T follicular helper cell (primary cell): ENCODE measurements at regions not wholly inside any gene's neighbourhood (a gene's known extent, or its start where the extent isn't known, plus 50 kb on each side); places are given as distances from the start of the nearest gene placed in this dataset.

Experiments
- DNase-seq: peaks from one replicate; pipeline ENCODE4 v3.0.0-alpha.2; 2020; ENCODE audit warnings: low read depth

DNA sequence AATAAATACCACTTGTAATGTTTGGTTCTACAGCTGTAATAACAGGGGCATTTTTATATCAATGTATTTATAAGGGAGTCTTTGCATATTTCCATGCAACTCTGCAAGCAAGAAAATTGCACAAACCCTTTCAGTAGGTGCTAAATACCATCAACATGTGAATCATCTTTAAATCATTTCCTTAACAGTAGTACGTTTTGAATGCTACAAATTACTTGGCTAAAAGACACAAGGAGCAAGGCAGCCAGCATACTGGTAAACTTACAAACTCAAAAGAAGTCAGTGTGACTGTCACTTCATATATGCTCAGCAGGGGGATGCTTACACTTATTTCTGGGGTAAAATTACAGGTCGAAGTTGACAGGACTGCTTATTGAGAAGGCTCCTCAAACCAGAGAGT, 402.4 kb downstream of the EFNB2 start:
- no peak for DNase-seq

DNA sequence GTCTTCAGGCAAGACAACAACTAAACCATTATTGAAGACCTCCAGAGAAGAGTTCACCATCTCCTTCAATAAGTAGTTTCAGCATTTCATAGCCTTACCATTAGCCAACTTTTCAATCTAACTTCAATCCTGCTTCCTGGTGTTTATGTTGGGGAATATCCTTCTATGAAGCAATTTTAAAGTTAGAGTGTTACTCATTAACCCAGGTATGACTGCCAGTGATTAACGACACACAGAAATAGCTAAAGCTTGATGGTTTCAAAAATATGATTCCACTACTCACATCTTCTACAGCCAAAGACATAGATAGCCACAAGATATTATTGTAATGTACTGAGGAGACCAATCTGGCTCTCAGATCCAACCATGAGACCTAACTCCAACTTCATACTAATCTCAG, 403.2 kb downstream of the EFNB2 start:
- no peak for DNase-seq

DNA sequence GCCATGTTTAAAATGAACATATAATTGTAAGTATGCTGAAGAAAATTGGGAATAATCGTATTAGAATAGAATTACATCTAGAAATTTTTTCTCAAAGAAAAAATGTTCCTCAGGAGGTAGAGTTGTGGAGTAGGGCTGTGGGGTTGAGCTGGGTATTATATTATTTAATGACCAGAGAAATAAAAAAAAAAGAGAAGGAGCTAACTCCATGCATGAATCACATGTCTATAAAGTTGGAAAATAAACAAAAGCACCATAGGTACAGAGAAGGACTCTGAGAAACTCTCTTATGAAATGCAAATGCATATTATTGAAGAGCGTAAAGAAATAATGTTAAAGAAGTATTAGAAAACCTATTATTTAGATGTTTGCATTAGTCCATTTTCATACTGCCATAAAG, 405.5 kb downstream of the EFNB2 start:
- no peak for DNase-seq

DNA sequence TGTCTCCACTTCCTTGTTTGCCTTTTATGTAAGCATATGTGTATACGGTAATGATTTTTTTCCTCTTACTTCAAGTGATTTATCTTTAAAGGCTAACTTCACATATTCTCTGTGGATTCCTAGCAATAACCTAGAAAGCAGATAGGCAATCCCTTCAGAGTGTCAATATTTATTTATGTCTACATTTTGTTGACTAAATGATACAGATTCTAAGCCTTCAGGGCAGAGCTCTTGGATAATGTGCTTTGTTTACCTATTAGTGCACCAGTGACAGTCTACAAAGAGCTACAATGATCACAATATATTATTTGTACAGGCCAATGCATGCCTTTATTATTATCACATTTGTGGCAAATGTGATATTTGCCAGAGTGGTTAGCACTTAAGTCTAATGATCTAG, 406.2 kb downstream of the EFNB2 start:
- DNase-seq = no peak

DNA sequence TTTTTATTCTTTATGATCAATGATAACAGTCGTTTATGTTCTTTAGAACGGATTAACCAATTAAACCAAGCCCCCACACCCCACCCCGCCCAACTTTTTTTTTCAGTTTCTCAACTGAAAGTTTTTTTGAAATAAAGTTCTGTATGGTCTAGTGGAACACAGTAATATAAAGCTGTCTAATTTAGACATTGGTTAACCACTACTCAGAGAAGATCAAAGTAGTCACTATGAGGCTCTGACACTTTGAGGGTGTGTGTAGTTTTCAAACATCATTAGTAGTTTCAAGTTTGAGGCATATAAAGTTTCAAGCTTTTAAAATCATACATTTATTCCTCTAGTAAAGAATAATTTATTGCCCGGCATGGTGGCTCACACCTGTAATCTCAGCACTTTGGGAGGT, 413.2 kb downstream of the EFNB2 start:
- DNase-seq = no peak

DNA sequence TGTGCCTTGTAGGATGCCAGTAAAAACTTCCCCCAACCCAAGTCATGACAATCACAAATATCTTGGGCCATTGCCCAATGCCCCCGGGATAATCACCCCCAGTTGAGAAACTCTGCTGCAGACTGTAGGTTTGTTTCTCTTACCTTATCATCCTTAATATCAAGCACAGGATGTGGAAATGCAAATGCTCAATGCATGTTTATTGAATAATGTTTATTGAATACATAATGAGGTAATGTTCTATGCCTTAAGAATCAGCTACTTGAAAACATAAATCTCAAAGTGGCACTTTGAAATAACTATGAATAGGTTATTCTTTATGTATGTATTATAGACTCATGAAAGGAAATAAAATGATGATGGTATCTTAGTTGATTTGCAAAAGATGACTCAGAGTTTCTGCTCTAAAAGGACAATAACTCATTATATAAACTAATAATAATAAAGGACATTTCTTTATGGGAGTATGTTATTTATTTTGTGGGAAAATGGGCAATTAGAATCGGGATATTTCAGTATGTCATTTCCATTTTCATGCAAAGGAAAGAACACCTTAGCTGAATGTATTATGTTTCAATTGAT, 414.2 kb downstream of the EFNB2 start:
- DNase-seq = no peak

DNA sequence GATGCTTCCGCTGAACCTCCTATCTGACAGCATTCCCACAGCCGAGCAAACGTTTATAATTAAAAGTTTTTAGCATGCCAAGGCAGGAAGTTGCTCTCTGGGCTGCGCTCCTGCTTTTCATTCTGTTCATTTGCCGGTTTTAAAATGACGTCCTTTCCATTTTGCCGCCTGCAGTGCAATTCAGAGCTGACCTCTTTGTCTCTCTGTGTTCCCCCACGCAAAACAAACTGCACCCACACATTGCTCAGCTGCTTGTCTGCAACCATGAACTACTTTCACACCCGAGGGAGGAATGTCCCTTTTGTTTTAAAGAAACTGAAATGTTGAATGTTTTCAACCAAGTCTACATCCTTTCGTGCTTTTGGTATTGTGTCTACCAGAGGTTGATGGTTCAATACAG, 416.5 kb downstream of the EFNB2 start:
- no peak for DNase-seq

DNA sequence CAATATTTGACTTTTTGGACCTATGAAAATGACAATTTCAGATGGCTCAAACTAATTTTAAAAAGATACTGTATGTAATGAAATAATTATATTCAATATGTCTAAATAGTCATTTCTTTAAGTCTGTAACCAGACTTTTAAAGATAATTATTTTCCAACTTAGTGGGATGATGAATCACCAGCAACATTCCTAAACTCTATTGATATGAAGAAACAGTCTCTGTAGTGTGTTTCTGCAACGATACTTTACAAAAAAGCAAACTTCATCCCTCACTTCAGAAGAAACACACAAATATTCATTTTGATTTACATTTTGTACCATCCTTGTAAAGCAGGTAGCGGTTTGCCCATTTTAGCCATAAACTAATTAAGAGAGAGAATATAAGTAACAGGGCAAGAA, 417.4 kb downstream of the EFNB2 start:
- no peak for DNase-seq

DNA sequence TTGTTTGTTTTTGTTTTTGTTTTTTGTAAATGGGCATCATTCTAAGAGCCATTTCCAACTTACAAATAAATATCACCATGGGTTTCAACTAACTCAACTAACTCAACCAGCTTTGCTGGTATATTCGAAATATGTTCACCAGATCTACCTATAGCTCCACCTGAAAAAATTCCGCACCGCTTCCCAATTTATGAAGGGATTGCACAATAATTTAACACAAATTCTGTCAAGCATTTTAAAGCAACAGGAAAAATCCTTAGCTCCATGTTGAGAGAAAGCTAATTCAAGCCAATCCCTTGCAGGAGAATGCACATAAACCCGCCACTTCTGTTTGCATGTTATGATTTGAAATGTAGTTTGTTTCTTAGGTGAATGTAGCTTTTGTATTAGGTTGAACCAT, 417.8 kb downstream of the EFNB2 start:
- DNase-seq = no peak

DNA sequence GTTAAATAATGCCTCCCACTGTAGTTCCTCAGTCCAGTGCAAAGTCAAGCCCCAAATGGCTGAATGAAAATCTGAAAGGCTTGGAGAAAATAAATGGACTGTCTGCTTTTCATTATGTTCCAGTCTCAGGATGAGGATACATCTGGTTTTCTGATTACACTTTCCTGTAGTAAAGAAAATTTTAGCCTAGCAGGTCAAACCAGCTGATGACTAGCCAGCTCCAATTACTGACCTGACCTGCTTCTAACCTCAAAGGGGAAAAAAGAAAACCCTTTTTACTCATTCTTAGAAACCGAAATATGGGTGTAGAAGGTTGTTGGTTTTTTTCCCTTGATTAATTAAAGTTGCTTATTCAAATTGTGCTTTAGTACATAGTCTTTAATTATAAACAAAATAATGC, 418.4 kb downstream of the EFNB2 start:
- DNase-seq = no peak

DNA sequence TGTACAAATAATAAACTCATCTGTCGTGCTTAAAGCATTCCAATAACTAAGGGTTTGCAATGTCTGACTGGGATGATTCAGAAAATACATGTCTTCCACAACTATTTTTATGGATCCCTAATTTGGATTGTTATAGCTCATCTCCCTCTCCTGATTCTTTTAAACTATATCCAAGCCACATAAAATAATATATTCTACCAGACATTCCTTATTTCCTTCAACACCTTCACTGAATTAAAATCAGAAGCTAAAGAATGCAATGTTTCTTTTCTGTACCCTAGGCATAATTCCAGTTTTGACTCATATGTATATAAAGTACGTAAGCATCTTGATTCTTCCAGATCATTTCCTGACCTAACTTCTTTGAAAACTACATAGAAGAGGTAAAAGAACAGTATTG, 420.4 kb downstream of the EFNB2 start:
- DNase-seq = no peak

DNA sequence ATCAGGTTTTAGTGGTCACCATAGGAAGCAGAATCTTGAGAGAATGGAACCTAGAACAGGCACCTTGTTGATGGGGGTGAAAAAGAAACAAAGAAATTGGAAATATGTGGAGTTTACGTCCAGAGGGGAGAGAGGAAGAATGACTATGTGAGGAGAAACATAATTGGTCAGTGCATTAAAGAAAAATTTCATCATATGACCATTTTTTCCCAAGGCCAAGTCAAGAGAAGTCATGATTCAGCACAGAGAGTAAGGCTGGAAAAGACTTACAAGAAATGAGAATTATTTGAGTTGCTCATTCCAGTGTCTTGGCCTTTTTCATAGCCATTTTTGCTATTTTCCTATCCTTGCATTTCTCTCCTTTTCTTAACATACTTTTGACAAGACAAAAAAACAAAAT, 421.7 kb downstream of the EFNB2 start:
- no peak for DNase-seq

DNA sequence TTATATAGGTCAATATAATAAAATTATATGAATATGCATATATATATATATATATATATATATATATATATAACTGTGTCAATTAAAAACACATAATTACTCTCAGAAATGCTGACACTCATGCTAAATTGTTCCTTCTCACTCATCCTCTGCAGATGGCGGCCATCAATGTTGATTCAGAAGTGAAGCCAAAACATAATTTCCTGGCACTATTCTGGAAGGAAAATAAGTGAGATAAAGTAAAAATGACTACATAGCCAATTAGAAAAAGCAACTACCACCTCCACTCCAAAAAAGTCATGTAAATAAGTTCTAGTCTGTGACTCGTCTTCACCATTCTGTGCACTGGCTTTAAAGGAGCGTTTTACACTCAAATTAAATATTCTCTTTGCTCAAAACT, 423.3 kb downstream of the EFNB2 start:
- no peak for DNase-seq

DNA sequence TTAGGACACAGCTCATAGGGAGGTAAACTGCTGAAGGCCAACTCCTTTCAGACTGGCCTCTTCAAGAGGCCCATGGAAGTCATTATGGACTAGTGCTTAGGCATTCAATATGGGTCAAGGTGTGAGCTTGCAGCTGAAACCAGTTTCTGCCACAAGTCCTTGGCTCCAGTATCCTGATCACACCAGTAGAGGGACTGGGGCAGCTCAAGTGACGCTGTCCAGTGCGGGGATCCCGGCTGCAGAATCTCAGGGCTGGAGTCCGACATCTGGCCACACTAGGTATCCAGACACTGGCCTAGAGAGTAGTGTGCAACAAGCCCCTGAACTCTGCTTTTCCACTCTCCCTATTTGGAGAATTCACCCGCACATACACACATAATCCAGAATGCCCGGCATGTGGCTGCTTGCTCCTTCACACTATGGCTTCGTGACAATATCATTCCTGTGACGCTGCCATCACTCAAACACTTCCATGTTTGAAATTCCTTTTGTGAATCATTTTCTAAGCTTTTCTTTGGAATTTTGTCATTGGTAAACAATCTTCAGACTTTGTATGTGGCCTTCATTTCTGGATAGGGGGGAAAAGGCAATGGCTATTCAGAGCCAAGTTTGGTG, 425.1 kb downstream of the EFNB2 start:
- DNase-seq = no peak

DNA sequence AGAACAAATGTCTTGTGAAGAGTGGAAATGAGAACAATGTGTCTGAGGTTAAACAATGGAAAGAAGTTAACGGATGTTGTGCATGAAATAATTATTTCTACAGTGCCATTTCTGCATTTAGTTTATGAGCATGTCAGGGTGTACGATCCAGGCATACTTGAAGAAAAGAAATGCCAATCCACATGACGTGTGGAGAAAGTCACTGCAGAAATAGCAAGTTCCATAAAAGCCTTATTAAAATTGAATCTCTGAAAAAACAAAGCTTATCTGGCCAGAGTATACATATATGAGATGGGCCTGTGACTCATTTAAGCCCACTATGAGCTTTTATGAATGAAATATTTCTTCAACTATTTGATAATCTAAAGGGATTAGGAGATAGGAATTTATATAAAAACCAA, 426.1 kb downstream of the EFNB2 start:
- no peak for DNase-seq

DNA sequence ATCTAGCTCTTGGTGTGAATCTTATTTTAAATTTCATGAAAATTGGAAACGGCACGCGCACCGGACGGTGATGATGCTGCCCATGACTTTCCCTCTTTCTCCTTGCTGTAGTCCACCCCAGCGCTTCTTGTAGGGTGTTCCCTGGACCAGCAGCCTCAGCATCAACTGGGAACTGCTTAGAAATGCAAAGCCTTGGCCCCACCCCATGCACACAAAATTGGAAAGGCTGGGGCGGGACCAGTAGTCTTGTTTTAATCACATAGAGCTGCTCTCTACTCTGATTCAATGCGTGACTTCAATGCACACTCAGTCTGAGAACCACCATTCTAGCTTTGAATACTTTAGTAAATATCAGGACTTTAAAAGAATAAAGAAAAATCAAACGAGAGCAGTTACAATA, 427.1 kb downstream of the EFNB2 start:
- no peak for DNase-seq

DNA sequence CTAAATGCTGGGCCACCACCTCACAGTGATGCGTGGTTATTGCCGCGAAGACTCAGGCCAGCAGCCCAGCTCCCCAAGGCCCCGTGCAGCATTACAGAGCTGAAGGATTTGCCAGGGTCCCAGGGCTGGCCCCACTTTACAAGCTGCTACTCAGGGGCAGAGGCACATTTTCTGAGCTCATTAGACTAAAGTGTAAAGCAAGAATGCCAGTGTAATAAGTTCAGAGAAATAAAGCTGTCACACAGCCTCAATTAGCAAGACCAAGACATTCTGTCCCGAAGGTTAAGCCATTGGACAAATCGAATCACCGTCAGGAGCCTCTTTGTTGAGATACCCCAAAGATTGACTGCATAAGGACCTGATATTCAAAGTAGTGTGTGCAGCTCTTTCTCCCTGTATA, 428.4 kb downstream of the EFNB2 start:
- DNase-seq = no peak

DNA sequence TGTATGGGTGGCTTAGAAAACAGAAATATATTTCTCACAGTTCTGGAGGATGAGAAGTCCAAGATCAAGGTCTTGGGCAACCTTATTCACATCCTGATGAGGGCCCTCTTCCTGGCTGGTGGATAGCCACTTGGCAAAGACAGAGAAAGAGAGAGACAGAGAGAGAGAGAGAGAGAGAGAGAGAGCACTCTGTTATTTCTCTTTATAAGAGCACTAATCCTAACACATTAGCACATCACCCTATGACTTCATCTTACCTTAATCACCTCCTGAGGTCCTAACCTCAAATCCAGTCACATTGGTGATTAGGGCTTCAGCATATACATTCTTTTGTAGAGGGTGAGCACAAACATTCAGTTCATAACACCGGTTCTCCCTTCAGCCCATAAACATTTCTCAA, 430.3 kb downstream of the EFNB2 start:
- DNase-seq = no peak

DNA sequence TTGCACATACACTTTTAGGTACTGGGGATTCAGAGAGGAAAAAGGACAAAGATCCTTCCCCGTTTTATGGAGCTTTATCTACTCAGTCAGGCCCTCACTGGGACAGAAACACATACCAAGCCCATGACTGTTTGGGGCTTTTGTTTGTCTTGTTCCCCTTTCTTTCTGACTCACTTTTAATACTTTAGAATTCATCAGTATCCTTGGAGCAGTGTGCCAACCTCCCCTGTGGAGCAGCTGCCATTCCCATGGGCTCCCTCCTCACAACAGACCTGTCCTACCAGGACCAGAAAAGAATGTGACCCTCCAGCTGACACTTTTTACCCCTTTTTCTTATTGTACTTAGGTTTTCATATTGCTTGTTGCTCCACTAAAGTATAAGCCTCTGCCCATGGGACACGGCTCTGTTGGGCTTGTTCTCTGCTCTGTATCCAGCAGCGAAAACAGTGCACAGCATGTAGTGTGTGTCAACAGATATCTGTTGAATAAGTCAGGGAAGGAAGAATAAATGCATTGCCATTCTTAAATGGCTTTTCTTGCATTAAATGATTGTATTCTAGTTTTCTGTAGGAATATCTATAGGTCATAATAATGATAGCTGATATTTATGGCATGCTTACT, 431.1 kb downstream of the EFNB2 start:
- DNase-seq = no peak

DNA sequence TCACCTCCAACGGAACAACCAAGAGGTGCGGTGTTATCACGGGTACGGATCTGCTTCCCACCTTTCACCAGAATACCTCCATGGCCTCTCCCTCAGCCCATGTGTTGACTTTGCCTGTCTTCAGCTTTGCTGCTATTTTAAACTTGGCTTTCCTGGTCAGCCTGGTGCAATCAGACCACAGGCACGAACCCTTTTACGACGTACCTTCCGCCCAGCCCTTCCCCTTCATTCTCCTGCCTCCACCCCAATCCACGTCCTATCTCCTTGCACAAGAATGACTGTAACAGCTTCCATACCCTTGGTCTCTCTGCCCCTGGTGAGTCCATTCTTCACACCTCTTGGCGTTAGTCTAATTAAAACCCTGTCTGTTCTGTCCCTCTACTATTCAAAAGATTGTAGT, 431.7 kb downstream of the EFNB2 start:
- DNase-seq = no peak

DNA sequence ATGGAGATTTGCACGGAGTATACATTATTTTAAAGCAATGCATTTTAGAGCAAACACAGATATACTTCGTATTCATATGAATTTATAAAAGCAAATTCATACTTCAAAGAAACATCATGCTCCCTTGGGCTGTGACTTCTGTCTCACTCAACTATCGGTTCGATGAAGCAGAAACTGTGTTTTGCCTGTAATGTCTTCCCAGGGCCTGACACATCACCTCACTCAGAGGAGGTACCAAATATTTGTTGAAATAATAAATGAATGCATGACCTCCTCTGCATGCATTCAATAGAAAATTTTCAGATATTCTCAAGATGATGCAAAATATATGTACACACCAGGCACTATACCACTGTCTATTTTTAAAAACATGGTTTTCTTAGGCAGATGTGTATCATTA, 432.7 kb downstream of the EFNB2 start:
- DNase-seq = no peak

DNA sequence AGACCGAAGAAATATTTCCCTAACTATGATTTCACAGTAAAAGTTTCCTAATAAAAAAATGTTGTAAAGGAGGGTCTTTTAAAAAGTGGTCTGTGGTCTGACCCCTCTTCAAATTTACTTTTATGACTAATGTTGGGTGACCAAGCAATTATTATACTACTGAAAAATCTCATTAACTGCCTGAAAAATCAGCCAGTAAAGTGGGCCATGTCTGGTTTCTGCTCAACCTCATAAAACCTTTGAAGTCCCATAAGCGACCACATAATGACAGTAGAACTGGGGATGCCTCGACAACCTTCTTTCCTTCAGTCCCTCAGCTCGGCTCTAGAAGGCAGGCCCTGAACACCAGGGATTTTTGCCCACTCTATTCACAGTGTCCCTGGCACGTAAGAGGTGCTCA, 434.3 kb downstream of the EFNB2 start:
- no peak for DNase-seq

DNA sequence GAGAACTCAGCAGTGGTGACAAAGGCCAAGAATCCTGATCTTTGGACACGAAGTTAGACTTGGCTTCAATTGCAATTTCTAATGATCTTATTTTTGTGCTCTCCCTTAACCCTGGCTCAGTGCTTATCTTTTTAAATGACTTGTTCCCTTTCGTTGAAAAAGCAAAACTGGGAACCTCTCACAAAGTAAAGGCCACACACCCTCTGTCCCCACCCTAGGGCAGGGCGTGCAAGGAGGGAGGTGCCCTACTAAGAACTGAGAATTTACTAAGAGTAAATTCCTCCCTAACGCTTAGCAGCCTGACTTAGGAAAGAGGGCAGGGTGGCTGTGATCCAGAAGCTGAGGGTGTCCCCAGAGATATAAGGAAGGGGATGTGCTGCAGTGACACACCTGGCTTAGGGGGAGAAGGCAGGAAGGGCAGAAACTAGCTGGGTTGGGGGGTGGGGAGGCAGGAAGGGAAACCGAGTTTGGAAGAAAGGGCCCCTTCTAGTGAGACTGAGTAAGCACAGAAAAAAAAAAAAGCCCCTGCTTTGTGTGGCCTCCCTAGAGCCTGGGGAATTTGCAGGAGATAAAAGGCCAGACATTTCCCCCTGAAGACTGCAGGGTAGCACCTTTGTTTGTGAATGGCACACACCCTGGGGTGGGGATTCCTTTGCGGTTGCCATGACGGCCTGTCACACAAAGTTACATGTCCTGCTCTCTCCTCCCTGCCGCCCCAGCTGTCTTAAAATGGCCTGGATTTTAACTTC, 435.1 kb downstream of the EFNB2 start:
- DNase-seq = no peak
